Loucy (cell line): ENCODE measurements at regions not wholly inside any gene's neighbourhood (a gene's known extent, or its start where the extent isn't known, plus 50 kb on each side); places are given as distances from the start of the nearest gene placed in this dataset.

ENCODE experiments used
- H2AFZ ChIP-seq: fragments of 200-600 bp; sonication (generic); 2 replicates; pipeline ENCODE4 v1.6.0; 2016; ENCODE audit warnings: antibody characterized with exemption, mild to moderate bottlenecking, low read length, moderate library complexity
- H3F3A ChIP-seq: fragments of 200-600 bp; 2 replicates; pipeline ENCODE4 v1.6.0; 2016; ENCODE audit warnings: antibody characterized with exemption, low read depth, mild to moderate bottlenecking
- H3K27me3 ChIP-seq: fragments of 200-600 bp; sonication (generic); 2 replicates; pipeline ENCODE4 v1.6.1; 2014; ENCODE audit warnings: low read length, mild to moderate bottlenecking; ENCODE audit not compliant: insufficient read depth, poor library complexity, severe bottlenecking
- H3K36me3 ChIP-seq: fragments of 200-600 bp; sonication (generic); 2 replicates; pipeline ENCODE4 v1.6.1; 2016; ENCODE audit warnings: low read length; ENCODE audit not compliant: insufficient read depth
- H3K4me1 ChIP-seq: fragments of 200-600 bp; sonication (generic); 2 replicates; pipeline ENCODE4 v1.5.1; 2014; ENCODE audit warnings: low read length, mild to moderate bottlenecking; ENCODE audit not compliant: insufficient read depth, poor library complexity, severe bottlenecking
- H3K4me2 ChIP-seq: fragments of 200-600 bp; sonication (generic); 2 replicates; pipeline ENCODE4 v1.6.0; 2014; ENCODE audit warnings: antibody characterized with exemption, low read length, low read depth, mild to moderate bottlenecking; ENCODE audit not compliant: poor library complexity, severe bottlenecking
- H3K4me3 ChIP-seq: fragments of 200-600 bp; sonication (generic); 2 replicates; pipeline ENCODE4 v1.5.1; 2014; ENCODE audit warnings: low read length, mild to moderate bottlenecking, mixed read lengths; ENCODE audit not compliant: poor library complexity, severe bottlenecking
- H3K79me2 ChIP-seq: fragments of 200-600 bp; sonication (generic); 2 replicates; pipeline ENCODE4 v1.6.1; 2014; ENCODE audit warnings: low read length; ENCODE audit not compliant: insufficient read depth
- H3K9ac ChIP-seq: fragments of 200-600 bp; sonication (generic); 2 replicates; pipeline ENCODE4 v1.6.0; 2014; ENCODE audit warnings: mild to moderate bottlenecking, low read depth, low read length, moderate library complexity; ENCODE audit not compliant: poor library complexity, severe bottlenecking
- H3K9me2 ChIP-seq: fragments of 200-600 bp; sonication (generic); replicated peaks from 2 replicates; pipeline ENCODE4 v1.6.1; 2016; ENCODE audit warnings: low read depth, low read length, mixed read lengths
- H3K9me3 ChIP-seq: fragments of 200-600 bp; sonication (generic); 2 replicates; pipeline ENCODE4 v1.6.1; 2014; ENCODE audit warnings: mild to moderate bottlenecking, antibody characterized with exemption, low read length, low read depth; ENCODE audit not compliant: insufficient read depth
- H4K20me1 ChIP-seq: fragments of 200-600 bp; sonication (generic); 2 replicates; pipeline ENCODE4 v1.6.0; 2014; ENCODE audit warnings: antibody characterized with exemption, low read length, mild to moderate bottlenecking; ENCODE audit not compliant: insufficient read depth, poor library complexity, severe bottlenecking
- CTCF ChIP-seq: fragments of 200-600 bp; sonication (generic); conservative IDR thresholded peaks from 2 replicates; pipeline ENCODE4 v1.5.1; 2014; ENCODE audit warnings: mild to moderate bottlenecking, antibody characterized with exemption, low read length
- EZH2phosphoT487 ChIP-seq: fragments of 200-600 bp; IDR thresholded peaks from 2 replicates; pipeline ENCODE4 v1.6.1; 2018; ENCODE audit warnings: antibody characterized with exemption, mild to moderate bottlenecking, moderate library complexity, borderline replicate concordance

- Histone ChIP-seq H3K9me3 (no peaks in the 10 kb centered on the region), H2AFZ (no peak overlapping the region), H3K79me2 (no peaks in the 10 kb centered on the region), H3K9me2 (no peaks in the 10 kb centered on the region), H3K4me2 (no peak overlapping the region), H3K4me1 (no peaks in the 10 kb centered on the region), H3K4me3 (no peak overlapping the region), H4K20me1 (no peaks in the 10 kb centered on the region), H3F3A (no peaks in the 10 kb centered on the region), H3K36me3 (no peaks in the 10 kb centered on the region), H3K27me3 (no peaks in the 10 kb centered on the region), H3K9ac (no peak overlapping the region)
- TF ChIP-seq CTCF (no peak), EZH2phosphoT487 (no peak)
These were observed 1134.8 kb downstream of the NSUN3 start for GRCh38 chr3:95197661-95198060.

- Histone ChIP-seq H3K9me3 (no peaks in the 10 kb centered on the region), H3K4me2 (no peak overlapping the region), H3K4me3 (no peak overlapping the region), H3K36me3 (no peaks in the 10 kb centered on the region), H3K9ac (no peak overlapping the region), H3K4me1 (no peaks in the 10 kb centered on the region), H3K79me2 (no peaks in the 10 kb centered on the region), H3K9me2 (no peaks in the 10 kb centered on the region), H3K27me3 (no peaks in the 10 kb centered on the region), H2AFZ (no peak overlapping the region), H3F3A (no peaks in the 10 kb centered on the region), H4K20me1 (no peaks in the 10 kb centered on the region)
- TF ChIP-seq EZH2phosphoT487 (no peak), CTCF (no peak)
These were observed 1137.5 kb downstream of the NSUN3 start for GRCh38 chr3:95200384-95200783.

- no peaks in the 10 kb centered on the region for H3K79me2 ChIP-seq
- no peaks in the 10 kb centered on the region for H3K9me2 ChIP-seq
- H3K4me2 ChIP-seq = no peak overlapping the region
- no peaks in the 10 kb centered on the region for H3K4me1 ChIP-seq
- no peaks in the 10 kb centered on the region for H4K20me1 ChIP-seq
- no peak overlapping the region for H3K4me3 ChIP-seq
- no peak overlapping the region for H3K9ac ChIP-seq
- no peak overlapping the region for H2AFZ ChIP-seq
- H3K27me3 ChIP-seq = no peaks in the 10 kb centered on the region
- H3F3A ChIP-seq = no peaks in the 10 kb centered on the region
- no peaks in the 10 kb centered on the region for H3K36me3 ChIP-seq
- no peaks in the 10 kb centered on the region for H3K9me3 ChIP-seq
- TF ChIP-seq EZH2phosphoT487 (no peak), CTCF (no peak)
These were observed 1148.0 kb downstream of the NSUN3 start for GRCh38 chr3:95210878-95211277.
